ENCODE measurements at regions not wholly inside any gene's neighbourhood (a gene's known extent, or its start where the extent isn't known, plus 50 kb on each side); places are given as distances from the start of the nearest gene placed in this dataset.

DNA sequence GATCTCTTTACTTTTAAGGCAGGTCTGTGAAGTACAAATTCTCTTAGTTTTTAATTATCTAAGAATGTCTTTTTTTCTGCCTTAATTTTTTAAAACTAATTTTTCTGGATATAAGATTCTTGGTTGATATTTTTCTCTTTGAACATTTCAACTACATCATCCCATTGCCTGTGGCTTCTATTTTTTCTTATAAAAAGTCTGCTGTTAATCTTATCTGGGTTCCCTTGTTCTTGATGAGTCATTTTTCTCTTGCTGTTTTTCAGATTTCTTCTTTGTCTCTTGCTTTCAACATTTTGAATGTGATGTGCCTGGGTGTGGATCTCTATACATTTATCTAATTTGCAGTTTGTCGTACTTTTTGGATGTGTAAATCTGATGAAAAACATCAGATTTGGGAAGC lies 525.2 kb upstream of the PBX1 start:
- no peak for TF ChIP-seq POLR2AphosphoS5 (IDR thresholded peaks at IDR 0.05; ENCODE audit: borderline replicate concordance, low read depth, low read length)
- TF ChIP-seq FOXP2 (optimal IDR thresholded peaks at IDR 0.05; ENCODE audit: control extremely low read depth, extremely low read length, insufficient read depth), result no peak
- TF ChIP-seq EZH2 (IDR thresholded peaks at IDR 0.05), result no peak
- Histone ChIP-seq H3K4me3 (no peak overlapping the region), H3K9ac (ENCODE audit: insufficient read length) (no peak overlapping the region), H3K9me3 (ENCODE audit: low read depth, low read length) (no peaks in the 10 kb centered on the region), H3K27ac (no peak overlapping the region), H3K36me3 (ENCODE audit: insufficient read depth, low read length) (no peaks in the 10 kb centered on the region)
- DNase-seq (ENCODE audit: low read depth, low spot score), result no peak

DNA sequence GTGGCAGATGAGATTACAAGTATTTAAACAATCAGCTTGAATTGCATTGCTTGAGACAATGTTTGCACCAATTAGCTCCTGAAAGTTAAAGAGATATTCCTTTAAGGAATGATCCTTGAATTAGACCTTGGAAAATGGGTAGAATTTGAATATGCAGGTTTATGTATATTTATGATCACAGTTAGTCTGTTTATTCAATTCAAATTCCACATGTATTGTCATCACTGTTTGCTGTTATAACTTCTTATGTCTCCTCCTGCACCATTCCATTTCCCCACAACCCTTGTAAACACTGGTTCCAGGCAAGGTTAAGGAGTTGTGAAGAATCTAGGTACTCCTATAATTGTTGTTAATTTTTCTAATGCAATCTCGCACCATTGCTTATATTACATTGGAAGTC lies 518.2 kb upstream of the PBX1 start:
- Histone ChIP-seq H3K9ac (ENCODE audit: insufficient read length) (no peak overlapping the region), H3K4me3 (no peak overlapping the region), H3K9me3 (ENCODE audit: low read depth, low read length) (no peaks in the 10 kb centered on the region), H3K27ac (no peak overlapping the region), H3K36me3 (ENCODE audit: insufficient read depth, low read length) (no peaks in the 10 kb centered on the region)
- TF ChIP-seq EZH2 (IDR thresholded peaks at IDR 0.05) (no peak), POLR2AphosphoS5 (IDR thresholded peaks at IDR 0.05; ENCODE audit: borderline replicate concordance, low read depth, low read length) (no peak)
- DNase-seq (ENCODE audit: low read depth, low spot score), result no peak

DNA sequence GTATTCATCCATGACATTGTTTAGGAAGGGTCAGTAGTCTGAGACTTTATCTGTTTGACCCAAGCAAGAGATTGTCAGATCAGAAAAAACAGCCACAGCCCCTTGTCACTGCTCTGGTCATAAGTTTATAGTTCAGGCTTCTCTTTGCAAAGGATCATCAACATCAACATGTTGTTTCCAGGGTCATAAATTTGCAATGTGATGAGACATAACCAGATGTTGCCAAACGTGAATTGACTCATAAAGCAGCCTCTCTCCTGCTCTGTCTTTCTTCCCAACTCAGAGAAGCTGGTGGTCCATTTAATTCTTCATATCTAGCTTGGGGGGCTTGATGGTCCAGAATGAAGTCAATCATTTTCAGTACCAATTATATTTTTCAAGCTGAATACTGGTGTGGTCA lies 507.2 kb upstream of the PBX1 start:
- no peak for TF ChIP-seq POLR2AphosphoS5 (IDR thresholded peaks at IDR 0.05; ENCODE audit: borderline replicate concordance, low read depth, low read length)
- TF ChIP-seq EZH2 (IDR thresholded peaks at IDR 0.05), result no peak
- no peak for TF ChIP-seq FOXP2 (optimal IDR thresholded peaks at IDR 0.05; ENCODE audit: control extremely low read depth, extremely low read length, insufficient read depth)
- no peak for DNase-seq (ENCODE audit: low read depth, low spot score)
- Histone ChIP-seq H3K9ac (ENCODE audit: insufficient read length) (no peak overlapping the region), H3K9me3 (ENCODE audit: low read depth, low read length) (no peaks in the 10 kb centered on the region), H3K36me3 (ENCODE audit: insufficient read depth, low read length) (no peaks in the 10 kb centered on the region), H3K27ac (no peak overlapping the region), H3K4me3 (no peak overlapping the region)

DNA sequence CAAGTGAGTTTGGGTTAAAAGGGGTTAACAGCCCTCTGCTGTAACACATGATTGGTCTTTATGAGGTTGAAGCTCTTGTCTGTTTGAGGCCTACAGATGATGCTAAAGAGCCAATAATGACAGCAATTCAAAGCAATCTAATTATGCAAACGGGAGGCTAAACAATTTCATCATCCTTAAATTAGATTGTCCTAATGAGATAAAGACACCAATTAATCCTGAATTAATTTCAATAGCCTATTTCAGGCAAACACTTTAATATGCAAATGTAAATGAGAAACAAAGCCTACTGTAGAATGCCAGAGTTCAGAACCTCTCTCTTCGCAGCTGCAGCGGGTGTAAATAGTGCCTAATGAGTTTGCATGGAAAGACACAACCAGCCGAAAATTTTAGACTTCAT lies 504.7 kb upstream of the PBX1 start:
- DNase-seq (ENCODE audit: low read depth, low spot score), result no peak
- Histone ChIP-seq H3K36me3 (ENCODE audit: insufficient read depth, low read length) (no peaks in the 10 kb centered on the region), H3K9me3 (ENCODE audit: low read depth, low read length) (no peaks in the 10 kb centered on the region), H3K9ac (ENCODE audit: insufficient read length) (no peak overlapping the region), H3K27ac (no peak overlapping the region), H3K4me3 (no peak overlapping the region)
- TF ChIP-seq FOXP2 (optimal IDR thresholded peaks at IDR 0.05; ENCODE audit: control extremely low read depth, extremely low read length, insufficient read depth), result no peak
- TF ChIP-seq POLR2AphosphoS5 (IDR thresholded peaks at IDR 0.05; ENCODE audit: borderline replicate concordance, low read depth, low read length), result no peak
- TF ChIP-seq EZH2 (IDR thresholded peaks at IDR 0.05), result no peak

GRCh38 chr1:164058198-164058597 lies 500.8 kb upstream of the PBX1 start:
- no peak overlapping the region for H3K9ac ChIP-seq (ENCODE audit: insufficient read length)
- H3K4me3 ChIP-seq, result no peak overlapping the region
- no peaks in the 10 kb centered on the region for H3K36me3 ChIP-seq (ENCODE audit: insufficient read depth, low read length)
- TF ChIP-seq FOXP2 (optimal IDR thresholded peaks at IDR 0.05; ENCODE audit: control extremely low read depth, extremely low read length, insufficient read depth), result no peak
- no peak for TF ChIP-seq EZH2 (IDR thresholded peaks at IDR 0.05)
- TF ChIP-seq POLR2AphosphoS5 (IDR thresholded peaks at IDR 0.05; ENCODE audit: borderline replicate concordance, low read depth, low read length), result no peak
- no peak overlapping the region for H3K27ac ChIP-seq
- no peak for DNase-seq (ENCODE audit: low read depth, low spot score)
- no peaks in the 10 kb centered on the region for H3K9me3 ChIP-seq (ENCODE audit: low read depth, low read length)

GRCh38 chr1:164061528-164061927 lies 497.5 kb upstream of the PBX1 start:
- no peak overlapping the region for H3K9ac ChIP-seq (ENCODE audit: insufficient read length)
- H3K9me3 ChIP-seq (ENCODE audit: low read depth, low read length), result no peaks in the 10 kb centered on the region
- H3K27ac ChIP-seq, result no peak overlapping the region
- DNase-seq (ENCODE audit: low read depth, low spot score), result no peak
- H3K4me3 ChIP-seq, result no peak overlapping the region
- no peaks in the 10 kb centered on the region for H3K36me3 ChIP-seq (ENCODE audit: insufficient read depth, low read length)
- TF ChIP-seq POLR2AphosphoS5 (IDR thresholded peaks at IDR 0.05; ENCODE audit: borderline replicate concordance, low read depth, low read length) (no peak), EZH2 (IDR thresholded peaks at IDR 0.05) (no peak), FOXP2 (optimal IDR thresholded peaks at IDR 0.05; ENCODE audit: control extremely low read depth, extremely low read length, insufficient read depth) (no peak)

DNA sequence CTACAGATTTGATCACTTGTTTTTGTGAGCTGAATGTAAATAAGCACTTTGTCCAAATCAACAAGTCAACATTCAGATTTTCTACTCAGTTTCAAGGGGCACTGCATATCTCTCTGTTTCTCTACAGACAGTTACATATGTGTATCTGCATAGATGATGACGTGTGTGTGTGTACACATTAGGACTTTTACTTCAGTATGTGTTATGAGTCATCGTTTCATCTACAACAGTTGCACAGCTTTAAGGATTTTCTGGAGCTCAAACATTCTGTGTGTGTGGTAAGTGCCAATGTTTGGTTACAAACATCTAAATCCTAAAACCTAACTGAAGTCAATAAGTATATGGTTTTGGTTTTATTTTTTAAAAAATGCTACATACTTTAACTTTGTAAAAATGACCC lies 494.5 kb upstream of the PBX1 start:
- H3K4me3 ChIP-seq, result no peak overlapping the region
- no peak for DNase-seq (ENCODE audit: low read depth, low spot score)
- no peak overlapping the region for H3K9ac ChIP-seq (ENCODE audit: insufficient read length)
- H3K27ac ChIP-seq, result no peak overlapping the region
- no peaks in the 10 kb centered on the region for H3K9me3 ChIP-seq (ENCODE audit: low read depth, low read length)
- H3K36me3 ChIP-seq (ENCODE audit: insufficient read depth, low read length), result no peaks in the 10 kb centered on the region
- TF ChIP-seq EZH2 (IDR thresholded peaks at IDR 0.05) (no peak), FOXP2 (optimal IDR thresholded peaks at IDR 0.05; ENCODE audit: control extremely low read depth, extremely low read length, insufficient read depth) (no peak), POLR2AphosphoS5 (IDR thresholded peaks at IDR 0.05; ENCODE audit: borderline replicate concordance, low read depth, low read length) (no peak)

GRCh38 chr1:164071288-164071687 lies 487.7 kb upstream of the PBX1 start:
- no peak for TF ChIP-seq EZH2 (IDR thresholded peaks at IDR 0.05)
- TF ChIP-seq FOXP2 (optimal IDR thresholded peaks at IDR 0.05; ENCODE audit: control extremely low read depth, extremely low read length, insufficient read depth), result no peak
- no peak for TF ChIP-seq POLR2AphosphoS5 (IDR thresholded peaks at IDR 0.05; ENCODE audit: borderline replicate concordance, low read depth, low read length)

DNA sequence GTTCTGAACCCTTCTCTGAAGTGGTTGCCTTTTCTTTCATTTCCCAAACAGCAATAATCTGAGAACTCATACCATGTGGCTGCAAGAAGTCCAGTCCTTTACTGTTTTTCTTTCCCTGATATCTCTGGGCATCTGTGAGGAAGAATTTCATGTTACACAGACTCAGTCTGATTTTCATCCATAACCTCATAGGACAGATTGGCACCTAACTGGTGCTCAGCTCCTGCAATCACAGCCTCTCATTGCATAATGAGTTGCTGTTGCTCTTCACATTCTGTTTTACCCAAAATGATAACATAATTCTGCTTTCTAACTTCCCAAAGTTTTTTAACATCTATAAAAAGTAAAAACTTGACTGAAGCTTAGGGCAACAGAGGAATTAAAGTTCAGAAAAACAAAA lies 472.2 kb upstream of the PBX1 start:
- H3K4me3 ChIP-seq, result no peak overlapping the region
- peaks cover 5% of the 10 kb centered on the region; the same call in 1 of the 2 replicates for H3K9me3 ChIP-seq (ENCODE audit: low read depth, low read length)
- TF ChIP-seq POLR2AphosphoS5 (IDR thresholded peaks at IDR 0.05; ENCODE audit: borderline replicate concordance, low read depth, low read length), result no peak
- TF ChIP-seq FOXP2 (optimal IDR thresholded peaks at IDR 0.05; ENCODE audit: control extremely low read depth, extremely low read length, insufficient read depth), result no peak
- no peak for TF ChIP-seq EZH2 (IDR thresholded peaks at IDR 0.05)
- no peaks in the 10 kb centered on the region for H3K36me3 ChIP-seq (ENCODE audit: insufficient read depth, low read length)
- H3K27ac ChIP-seq, result no peak overlapping the region
- no peak for DNase-seq (ENCODE audit: low read depth, low spot score)
- H3K9ac ChIP-seq (ENCODE audit: insufficient read length), result no peak overlapping the region

More at GRCh38 chr1:164071288-164071687, 487.7 kb upstream of the PBX1 start:
- no peaks in the 10 kb centered on the region for H3K36me3 ChIP-seq (ENCODE audit: insufficient read depth, low read length)
- H3K9ac ChIP-seq (ENCODE audit: insufficient read length), result no peak overlapping the region
- no peak overlapping the region for H3K4me3 ChIP-seq
- no peaks in the 10 kb centered on the region; the same call in 1 of the 2 replicates for H3K9me3 ChIP-seq (ENCODE audit: low read depth, low read length)
- no peak for DNase-seq (ENCODE audit: low read depth, low spot score)
- H3K27ac ChIP-seq, result no peak overlapping the region
